Osteoblast (primary cell): ENCODE measurements at regions not wholly inside any gene's neighbourhood (a gene's known extent, or its start where the extent isn't known, plus 50 kb on each side); places are given as distances from the start of the nearest gene placed in this dataset.

ENCODE experiments used
- DNase-seq: peaks from one replicate; pipeline ENCODE4 v3.0.0; 2011; ENCODE audit warnings: low spot score, mixed read lengths; ENCODE audit not compliant: insufficient read length; ENCODE audit errors: missing footprints
- H2AFZ ChIP-seq: 2 replicates; pipeline ENCODE4 v1.6.0; 2011; ENCODE audit warnings: mild to moderate bottlenecking, low read length
- H3K27ac ChIP-seq: 2 replicates; pipeline ENCODE4 v1.5.1; 2011; ENCODE audit warnings: mild to moderate bottlenecking, low read depth, low read length, moderate library complexity
- H3K27me3 ChIP-seq: 2 replicates; pipeline ENCODE4 v1.6.0; 2012; ENCODE audit warnings: mild to moderate bottlenecking, control low read depth, inconsistent platforms, low read length, moderate library complexity; ENCODE audit not compliant: insufficient read depth
- H3K36me3 ChIP-seq: 2 replicates; pipeline ENCODE4 v1.5.1; 2011; ENCODE audit warnings: mild to moderate bottlenecking, low read length, control low read depth, moderate library complexity; ENCODE audit not compliant: insufficient read depth
- H3K4me1 ChIP-seq: 2 replicates; pipeline ENCODE4 v1.5.1; 2011; ENCODE audit warnings: mild to moderate bottlenecking, low read length, control low read depth, moderate library complexity; ENCODE audit not compliant: insufficient read depth
- H3K4me2 ChIP-seq: 2 replicates; pipeline ENCODE4 v1.6.0; 2011; ENCODE audit warnings: mild to moderate bottlenecking, low read length; ENCODE audit not compliant: insufficient read depth
- H3K4me3 ChIP-seq: fragments of 200-600 bp; sonication (generic); 3 replicates; pipeline ENCODE4 v1.5.1; 2012; ENCODE audit warnings: mild to moderate bottlenecking, low read length, inconsistent platforms; ENCODE audit not compliant: insufficient read depth
- H3K79me2 ChIP-seq: 2 replicates; pipeline ENCODE4 v1.6.0; 2012; ENCODE audit warnings: mild to moderate bottlenecking, low read length, control low read depth, inconsistent platforms; ENCODE audit not compliant: insufficient read depth
- H3K9me3 ChIP-seq: 2 replicates; pipeline ENCODE4 v1.5.1; 2011; ENCODE audit warnings: low read depth, low read length, control low read depth
- H4K20me1 ChIP-seq: 2 replicates; pipeline ENCODE4 v1.6.0; 2012; ENCODE audit warnings: mild to moderate bottlenecking, low read length, control low read depth; ENCODE audit not compliant: insufficient read depth
- TF ChIP-seq, protein P1 (sequence below): IDR thresholded peaks from 2 replicates; pipeline ENCODE4 v1.5.1; 2011; ENCODE audit warnings: mild to moderate bottlenecking, low read depth, low read length, moderate library complexity; ENCODE audit errors: extremely low read depth

DNA sequence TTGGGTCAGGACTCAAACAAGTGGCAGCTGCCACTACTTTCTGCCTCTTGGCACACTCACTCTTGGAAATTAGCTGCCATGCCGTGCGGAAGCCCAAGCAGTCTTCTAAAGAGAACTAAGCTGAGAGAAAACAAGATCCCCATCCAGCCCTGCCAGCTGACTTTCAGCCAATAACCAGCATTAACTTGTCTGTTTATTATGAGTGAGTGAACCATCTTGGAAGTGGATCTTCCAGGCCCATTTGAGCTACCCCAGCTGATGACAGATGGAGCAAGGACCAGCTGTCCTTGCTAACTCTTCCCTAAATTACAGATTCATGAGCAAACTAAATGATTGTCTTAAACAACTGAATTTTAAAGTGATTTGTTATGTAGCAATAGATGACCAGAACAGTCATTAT, 73.9 kb upstream of the RBM24 start:
- Histone ChIP-seq H3K27me3 (no peaks in the 10 kb centered on the region), H3K27ac (no peak overlapping the region), H3K36me3 (no peaks in the 10 kb centered on the region), H3K4me2 (no peak overlapping the region), H3K79me2 (no peaks in the 10 kb centered on the region), H3K4me3 (no peak overlapping the region), H2AFZ (no peak overlapping the region), H3K4me1 (no peaks in the 10 kb centered on the region), H3K9me3 (no peaks in the 10 kb centered on the region), H4K20me1 (no peaks in the 10 kb centered on the region)
- DNase-seq, result no peak
- TF ChIP-seq, protein P1, sequence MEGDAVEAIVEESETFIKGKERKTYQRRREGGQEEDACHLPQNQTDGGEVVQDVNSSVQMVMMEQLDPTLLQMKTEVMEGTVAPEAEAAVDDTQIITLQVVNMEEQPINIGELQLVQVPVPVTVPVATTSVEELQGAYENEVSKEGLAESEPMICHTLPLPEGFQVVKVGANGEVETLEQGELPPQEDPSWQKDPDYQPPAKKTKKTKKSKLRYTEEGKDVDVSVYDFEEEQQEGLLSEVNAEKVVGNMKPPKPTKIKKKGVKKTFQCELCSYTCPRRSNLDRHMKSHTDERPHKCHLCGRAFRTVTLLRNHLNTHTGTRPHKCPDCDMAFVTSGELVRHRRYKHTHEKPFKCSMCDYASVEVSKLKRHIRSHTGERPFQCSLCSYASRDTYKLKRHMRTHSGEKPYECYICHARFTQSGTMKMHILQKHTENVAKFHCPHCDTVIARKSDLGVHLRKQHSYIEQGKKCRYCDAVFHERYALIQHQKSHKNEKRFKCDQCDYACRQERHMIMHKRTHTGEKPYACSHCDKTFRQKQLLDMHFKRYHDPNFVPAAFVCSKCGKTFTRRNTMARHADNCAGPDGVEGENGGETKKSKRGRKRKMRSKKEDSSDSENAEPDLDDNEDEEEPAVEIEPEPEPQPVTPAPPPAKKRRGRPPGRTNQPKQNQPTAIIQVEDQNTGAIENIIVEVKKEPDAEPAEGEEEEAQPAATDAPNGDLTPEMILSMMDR, result no peak

DNA sequence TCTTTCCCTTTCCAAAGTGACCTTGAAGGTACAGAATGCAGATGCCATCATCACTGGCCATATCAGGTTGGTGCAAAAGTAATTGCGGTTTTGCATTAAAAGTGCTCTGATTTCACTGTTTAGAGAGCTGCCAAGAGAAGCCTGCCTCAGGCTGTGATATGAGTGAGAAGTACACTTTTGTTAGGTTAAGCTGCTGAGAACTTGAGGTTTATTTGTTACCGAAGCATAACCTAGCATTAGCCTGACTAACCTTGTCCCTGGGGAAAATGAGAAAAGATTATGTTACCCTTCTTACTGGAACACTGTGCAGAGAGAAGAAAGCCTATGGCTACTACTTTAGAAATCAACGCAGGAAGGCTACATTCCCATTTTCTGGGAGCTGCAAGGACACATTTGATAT, 70.5 kb upstream of the RBM24 start:
- no peaks in the 10 kb centered on the region for H4K20me1 ChIP-seq
- no peaks in the 10 kb centered on the region for H3K36me3 ChIP-seq
- no peaks in the 10 kb centered on the region for H3K4me1 ChIP-seq
- no peak for DNase-seq
- TF ChIP-seq, protein P1, result no peak
- no peak overlapping the region for H3K4me3 ChIP-seq
- H3K4me2 ChIP-seq, result no peak overlapping the region
- H3K9me3 ChIP-seq, result no peaks in the 10 kb centered on the region
- H3K27me3 ChIP-seq, result no peaks in the 10 kb centered on the region
- no peaks in the 10 kb centered on the region for H3K79me2 ChIP-seq
- no peak overlapping the region for H3K27ac ChIP-seq
- H2AFZ ChIP-seq, result no peak overlapping the region

GRCh38 chr6:17211101-17211500, 70.1 kb upstream of the RBM24 start:
- Histone ChIP-seq H3K4me3 (no peak overlapping the region), H3K9me3 (no peaks in the 10 kb centered on the region), H3K27me3 (no peaks in the 10 kb centered on the region), H2AFZ (no peak overlapping the region), H3K79me2 (no peaks in the 10 kb centered on the region), H3K4me1 (no peaks in the 10 kb centered on the region), H4K20me1 (no peaks in the 10 kb centered on the region), H3K4me2 (no peak overlapping the region), H3K27ac (no peak overlapping the region), H3K36me3 (no peaks in the 10 kb centered on the region)
- TF ChIP-seq, protein P1, result no peak
- no peak for DNase-seq

DNA sequence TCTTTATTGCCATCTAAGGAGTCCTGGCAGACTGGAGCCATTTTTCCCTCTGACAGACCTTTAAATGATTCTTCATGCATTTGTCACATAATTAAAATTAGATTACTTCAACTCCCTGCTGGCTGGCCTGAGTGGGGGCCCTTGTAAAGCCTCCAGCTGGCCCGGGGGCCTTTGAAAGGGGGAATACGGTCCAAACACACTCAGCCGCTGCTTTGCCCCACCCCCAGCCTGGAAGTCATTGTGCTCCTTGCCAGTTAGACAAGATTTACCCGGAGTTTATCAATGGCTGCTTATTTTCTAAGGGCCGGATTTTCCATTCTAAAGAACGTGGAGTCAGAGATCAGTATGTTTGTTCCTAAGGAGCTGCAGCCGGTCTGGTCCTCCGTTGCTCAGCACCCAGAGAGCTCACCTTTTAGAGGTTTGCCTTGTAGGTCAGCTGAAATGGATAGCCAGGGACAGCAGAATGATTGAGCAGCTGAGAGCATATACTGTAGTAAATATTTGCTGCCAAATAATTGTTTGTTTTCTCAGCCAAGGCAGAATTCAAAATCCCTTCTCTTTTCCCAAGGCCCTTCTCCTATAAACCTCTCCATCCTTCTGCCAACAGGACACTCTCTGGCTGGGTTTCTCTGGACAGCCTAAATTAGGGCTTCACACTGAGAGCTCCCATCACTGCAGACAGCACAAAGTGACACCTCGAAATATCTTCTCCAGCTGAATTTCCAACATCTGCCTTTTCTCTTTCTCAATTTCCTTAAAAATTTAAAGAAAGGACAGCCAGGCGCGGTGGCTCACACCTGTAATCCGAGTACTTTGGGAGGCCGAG, 68.4 kb upstream of the RBM24 start:
- no peaks in the 10 kb centered on the region for H3K79me2 ChIP-seq
- no peaks in the 10 kb centered on the region for H3K4me1 ChIP-seq
- no peak overlapping the region for H3K4me3 ChIP-seq
- peak overlapping the region; percentile 5 for H2AFZ ChIP-seq
- H3K4me2 ChIP-seq, result peak overlapping the region; percentile 43
- no peaks in the 10 kb centered on the region for H4K20me1 ChIP-seq
- no peak overlapping the region for H3K27ac ChIP-seq
- TF ChIP-seq, protein P1, result no peak
- no peaks in the 10 kb centered on the region for H3K27me3 ChIP-seq
- H3K9me3 ChIP-seq, result no peaks in the 10 kb centered on the region
- no peak for DNase-seq
- H3K36me3 ChIP-seq, result no peaks in the 10 kb centered on the region
